ENCODE measurements at regions not wholly inside any gene's neighbourhood (a gene's known extent, or its start where the extent isn't known, plus 50 kb on each side); places are given as distances from the start of the nearest gene placed in this dataset.

DNA sequence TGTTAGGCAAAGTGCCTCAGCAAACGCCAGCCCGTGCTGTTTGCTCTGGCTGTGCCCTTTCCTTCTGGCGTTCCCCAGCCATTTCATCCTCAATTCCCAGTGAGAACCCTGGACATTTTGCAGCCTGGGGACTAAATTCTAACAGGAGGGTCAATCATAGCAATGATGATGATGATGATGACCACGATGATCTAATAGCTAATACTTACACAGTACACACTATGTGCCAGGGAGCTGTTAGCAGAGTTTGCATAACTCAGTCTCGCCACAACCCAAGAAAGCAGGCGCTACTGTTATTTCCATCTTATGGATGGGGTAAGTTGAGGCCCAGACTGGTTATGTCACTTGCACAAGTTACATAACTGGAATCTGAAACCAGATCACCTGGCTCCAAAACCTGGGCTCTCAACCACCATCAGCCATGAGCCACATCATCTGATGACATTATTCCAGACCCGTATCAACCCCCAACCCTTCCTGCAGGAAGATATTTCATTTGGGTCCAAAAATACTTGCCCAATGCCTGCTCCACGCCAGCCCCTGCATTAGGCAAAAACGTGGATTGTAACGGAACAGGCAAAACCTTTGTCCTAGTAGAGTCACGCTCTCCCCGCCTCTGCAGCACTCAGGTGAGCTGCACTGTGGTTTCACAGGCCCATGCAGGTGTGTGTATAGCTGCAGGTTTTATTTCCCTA, 132.6 kb upstream of the SERPIND1 start:
- TF ChIP-seq, protein P1, sequence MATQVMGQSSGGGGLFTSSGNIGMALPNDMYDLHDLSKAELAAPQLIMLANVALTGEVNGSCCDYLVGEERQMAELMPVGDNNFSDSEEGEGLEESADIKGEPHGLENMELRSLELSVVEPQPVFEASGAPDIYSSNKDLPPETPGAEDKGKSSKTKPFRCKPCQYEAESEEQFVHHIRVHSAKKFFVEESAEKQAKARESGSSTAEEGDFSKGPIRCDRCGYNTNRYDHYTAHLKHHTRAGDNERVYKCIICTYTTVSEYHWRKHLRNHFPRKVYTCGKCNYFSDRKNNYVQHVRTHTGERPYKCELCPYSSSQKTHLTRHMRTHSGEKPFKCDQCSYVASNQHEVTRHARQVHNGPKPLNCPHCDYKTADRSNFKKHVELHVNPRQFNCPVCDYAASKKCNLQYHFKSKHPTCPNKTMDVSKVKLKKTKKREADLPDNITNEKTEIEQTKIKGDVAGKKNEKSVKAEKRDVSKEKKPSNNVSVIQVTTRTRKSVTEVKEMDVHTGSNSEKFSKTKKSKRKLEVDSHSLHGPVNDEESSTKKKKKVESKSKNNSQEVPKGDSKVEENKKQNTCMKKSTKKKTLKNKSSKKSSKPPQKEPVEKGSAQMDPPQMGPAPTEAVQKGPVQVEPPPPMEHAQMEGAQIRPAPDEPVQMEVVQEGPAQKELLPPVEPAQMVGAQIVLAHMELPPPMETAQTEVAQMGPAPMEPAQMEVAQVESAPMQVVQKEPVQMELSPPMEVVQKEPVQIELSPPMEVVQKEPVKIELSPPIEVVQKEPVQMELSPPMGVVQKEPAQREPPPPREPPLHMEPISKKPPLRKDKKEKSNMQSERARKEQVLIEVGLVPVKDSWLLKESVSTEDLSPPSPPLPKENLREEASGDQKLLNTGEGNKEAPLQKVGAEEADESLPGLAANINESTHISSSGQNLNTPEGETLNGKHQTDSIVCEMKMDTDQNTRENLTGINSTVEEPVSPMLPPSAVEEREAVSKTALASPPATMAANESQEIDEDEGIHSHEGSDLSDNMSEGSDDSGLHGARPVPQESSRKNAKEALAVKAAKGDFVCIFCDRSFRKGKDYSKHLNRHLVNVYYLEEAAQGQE (IDR thresholded peaks at IDR 0.05; ENCODE audit: insufficient read depth in 1 of 2, low read depth in 2 of 2, low read length in 2 of 2), result no peak
- TF ChIP-seq SIN3A (IDR thresholded peaks at IDR 0.05; ENCODE audit: borderline replicate concordance, insufficient read depth, low read length), result no peak
- no peak for TF ChIP-seq FOXP2 (optimal IDR thresholded peaks at IDR 0.05; ENCODE audit: borderline replicate concordance, extremely low read depth, extremely low read length, insufficient read depth)
- no peak for TF ChIP-seq POLR2AphosphoS5 (IDR thresholded peaks at IDR 0.05; ENCODE audit: low read depth, low read length)

DNA sequence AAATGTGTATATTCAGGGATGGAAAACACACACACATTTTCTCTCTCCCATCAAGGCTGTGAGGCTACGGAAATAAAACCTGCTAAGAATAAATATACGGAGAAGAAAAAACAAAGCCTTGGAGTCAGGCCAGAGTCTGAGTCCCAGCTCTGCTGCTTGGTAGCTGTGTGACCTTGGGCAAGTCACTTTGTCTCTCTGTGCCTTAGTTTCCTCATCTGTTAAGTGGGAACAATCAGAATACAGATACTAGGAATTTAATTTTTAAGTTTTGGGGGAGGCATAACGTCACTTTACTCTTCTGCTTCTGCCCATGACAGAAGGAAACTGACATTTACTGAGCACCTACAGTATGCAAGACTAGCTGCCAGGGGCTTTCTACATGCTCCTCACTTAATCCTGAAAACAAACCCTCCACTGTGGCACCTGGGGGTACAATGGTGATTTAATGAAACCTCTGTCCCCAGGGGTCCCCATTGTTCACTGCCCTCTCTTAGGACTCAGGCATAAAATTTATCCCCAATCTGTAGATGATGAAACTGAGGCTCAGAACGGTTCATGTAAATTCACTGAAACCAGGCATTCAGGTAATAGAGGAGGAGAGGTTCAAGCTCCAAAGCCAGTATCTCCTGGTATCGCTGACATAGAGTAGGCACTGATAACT, 131.9 kb upstream of the SERPIND1 start:
- TF ChIP-seq POLR2AphosphoS5 (IDR thresholded peaks at IDR 0.05; ENCODE audit: low read depth, low read length), result no peak
- no peak for TF ChIP-seq TAF1 (IDR thresholded peaks at IDR 0.05; ENCODE audit: borderline replicate concordance, insufficient read depth, low read length)
- TF ChIP-seq FOXP2 (optimal IDR thresholded peaks at IDR 0.05; ENCODE audit: borderline replicate concordance, extremely low read depth, extremely low read length, insufficient read depth), result no peak
- TF ChIP-seq, protein P1 (IDR thresholded peaks at IDR 0.05; ENCODE audit: insufficient read depth in 1 of 2, low read depth in 2 of 2, low read length in 2 of 2), result no peak
- no peak for TF ChIP-seq SIN3A (IDR thresholded peaks at IDR 0.05; ENCODE audit: borderline replicate concordance, insufficient read depth, low read length)

DNA sequence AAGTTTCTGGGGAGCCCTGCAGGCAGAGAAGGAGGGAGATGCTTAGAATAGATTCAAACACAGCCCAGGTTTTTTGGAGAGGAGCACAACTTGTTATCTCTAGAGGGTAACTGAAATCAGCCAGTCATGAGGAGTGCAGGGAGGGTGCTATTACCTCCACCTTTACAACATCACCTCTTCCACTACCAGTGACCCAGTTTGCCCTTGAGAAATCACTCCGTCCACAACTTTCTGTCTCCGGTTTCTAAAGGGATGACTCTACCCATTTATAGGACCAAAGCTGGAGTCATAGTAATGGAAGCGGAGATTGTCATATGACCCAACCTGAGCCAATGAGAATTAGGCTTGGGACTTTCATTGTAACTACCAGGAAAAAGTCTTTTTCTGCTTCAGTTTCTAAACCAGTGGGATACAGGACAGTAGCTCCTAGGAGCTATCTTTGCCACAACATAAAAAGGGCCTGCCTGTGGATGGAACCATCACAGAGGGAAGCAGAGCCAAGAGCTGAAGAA, 131.2 kb upstream of the SERPIND1 start:
- no peak for TF ChIP-seq POLR2AphosphoS5 (IDR thresholded peaks at IDR 0.05; ENCODE audit: low read depth, low read length)
- TF ChIP-seq, protein P1 (IDR thresholded peaks at IDR 0.05; ENCODE audit: insufficient read depth in 1 of 2, low read depth in 2 of 2, low read length in 2 of 2), result no peak
- TF ChIP-seq SIN3A (IDR thresholded peaks at IDR 0.05; ENCODE audit: borderline replicate concordance, insufficient read depth, low read length), result no peak
- TF ChIP-seq FOXP2 (optimal IDR thresholded peaks at IDR 0.05; ENCODE audit: borderline replicate concordance, extremely low read depth, extremely low read length, insufficient read depth), result no peak
- TF ChIP-seq TAF1 (IDR thresholded peaks at IDR 0.05; ENCODE audit: borderline replicate concordance, insufficient read depth, low read length), result no peak

GRCh38 chr22:20644071-20644642, 129.8 kb upstream of the SERPIND1 start:
- TF ChIP-seq SIN3A (IDR thresholded peaks at IDR 0.05; ENCODE audit: borderline replicate concordance, insufficient read depth, low read length) (no peak), POLR2AphosphoS5 (IDR thresholded peaks at IDR 0.05; ENCODE audit: low read depth, low read length) (no peak), FOXP2 (optimal IDR thresholded peaks at IDR 0.05; ENCODE audit: borderline replicate concordance, extremely low read depth, extremely low read length, insufficient read depth) (no peak), TAF1 (IDR thresholded peaks at IDR 0.05; ENCODE audit: borderline replicate concordance, insufficient read depth, low read length) (no peak)
- TF ChIP-seq, protein P1 (IDR thresholded peaks at IDR 0.05; ENCODE audit: insufficient read depth in 1 of 2, low read depth in 2 of 2, low read length in 2 of 2), result no peak

All from PFSK-1 (cell line).